GM23338 (cell line): ENCODE measurements at regions not wholly inside any gene's neighbourhood (a gene's known extent, or its start where the extent isn't known, plus 50 kb on each side); places are given as distances from the start of the nearest gene placed in this dataset.

ENCODE experiments used
- ATAC-seq: fragments of 200-7000 bp; cut with Tn5 transposase; 3 replicates; pipeline ENCODE4 v1.9.1; 2020
- DNase-seq: peaks from one replicate; pipeline ENCODE4 v3.0.0-alpha.2; 2015; ENCODE audit warnings: low spot score
- H2AFZ ChIP-seq: fragments of 200-600 bp; sonication (generic); 2 replicates; pipeline ENCODE4 v1.8.0; 2016; ENCODE audit warnings: antibody characterized with exemption, mild to moderate bottlenecking, moderate library complexity
- H3F3A ChIP-seq: fragments of 200-600 bp; sonication (generic); replicated peaks from 2 replicates; pipeline ENCODE4 v1.8.0; 2017; ENCODE audit warnings: antibody characterized with exemption, mixed run types, low read depth
- H3K27ac ChIP-seq: fragments of 200-600 bp; sonication (generic); 2 replicates; pipeline ENCODE4 v1.6.1; 2016; ENCODE audit warnings: low read depth
- H3K27me3 ChIP-seq: fragments of 200-600 bp; sonication (generic); 2 replicates; pipeline ENCODE4 v1.8.0; 2016; ENCODE audit warnings: mild to moderate bottlenecking, mixed run types, moderate library complexity; ENCODE audit not compliant: insufficient read depth
- H3K36me3 ChIP-seq: fragments of 200-600 bp; sonication (generic); 2 replicates; pipeline ENCODE4 v1.8.0; 2016; ENCODE audit warnings: mild to moderate bottlenecking; ENCODE audit not compliant: insufficient read depth
- H3K4me1 ChIP-seq: fragments of 200-600 bp; sonication (generic); 2 replicates; pipeline ENCODE4 v1.8.0; 2016; ENCODE audit warnings: mild to moderate bottlenecking, moderate library complexity; ENCODE audit not compliant: insufficient read depth
- H3K4me2 ChIP-seq: fragments of 200-600 bp; sonication (generic); 2 replicates; pipeline ENCODE4 v1.7.1; 2017; ENCODE audit warnings: mixed run types
- H3K4me3 ChIP-seq: fragments of 200-600 bp; sonication (generic); 2 replicates; pipeline ENCODE4 v1.6.1; 2016; ENCODE audit warnings: mixed run types
- H3K79me2 ChIP-seq: fragments of 200-600 bp; sonication (generic); replicated peaks from 2 replicates; pipeline ENCODE4 v1.8.0; 2017; ENCODE audit warnings: mild to moderate bottlenecking; ENCODE audit not compliant: insufficient read depth
- H3K9me2 ChIP-seq: fragments of 200-600 bp; sonication (generic); 2 replicates; pipeline ENCODE4 v1.8.0; 2017; ENCODE audit not compliant: insufficient read depth
- H4K20me1 ChIP-seq: fragments of 200-600 bp; sonication (generic); replicated peaks from 2 replicates; pipeline ENCODE4 v1.8.0; 2017; ENCODE audit warnings: mild to moderate bottlenecking; ENCODE audit not compliant: insufficient read depth
- H3K27ac Mint-ChIP-seq: 2 replicates; pipeline ENCODE4 v1.8.0; 2020; ENCODE audit warnings: inconsistent platforms, mild to moderate bottlenecking, moderate library complexity, mixed read lengths
- H3K27me3 Mint-ChIP-seq: 3 replicates; pipeline ENCODE4 v1.8.0; 2022; ENCODE audit warnings: low read depth, mild to moderate bottlenecking, moderate library complexity, mixed read lengths, inconsistent platforms; ENCODE audit not compliant: insufficient read depth, poor library complexity
- H3K36me3 Mint-ChIP-seq: 3 replicates; pipeline ENCODE4 v1.8.0; 2021; ENCODE audit warnings: low read depth, mild to moderate bottlenecking, inconsistent platforms, moderate library complexity, mixed read lengths
- H3K4me1 Mint-ChIP-seq: 3 replicates; pipeline ENCODE4 v1.8.0; 2020; ENCODE audit warnings: mild to moderate bottlenecking, inconsistent platforms, mixed read lengths
- H3K4me3 Mint-ChIP-seq: 3 replicates; pipeline ENCODE4 v1.8.0; 2021; ENCODE audit warnings: moderate library complexity, mild to moderate bottlenecking, inconsistent platforms, mixed read lengths
- H3K9me3 Mint-ChIP-seq: 3 replicates; pipeline ENCODE4 v1.8.0; 2020; ENCODE audit warnings: moderate library complexity, mild to moderate bottlenecking, inconsistent platforms, mixed read lengths
- EZH2 ChIP-seq: fragments of 200-600 bp; sonication (generic); IDR thresholded peaks from one replicate; pipeline ENCODE4 v1.8.0; 2017; ENCODE audit warnings: antibody characterized with exemption, mild to moderate bottlenecking, low read depth; ENCODE audit not compliant: unreplicated experiment
- EZH2phosphoT487 ChIP-seq: fragments of 200-600 bp; sonication (generic); IDR thresholded peaks from one replicate; pipeline ENCODE4 v1.8.1; 2018; ENCODE audit warnings: antibody characterized with exemption; ENCODE audit not compliant: unreplicated experiment
- JUNB ChIP-seq: IDR thresholded peaks from one replicate; pipeline ENCODE4 v1.6.1; 2016; ENCODE audit warnings: antibody characterized with exemption; ENCODE audit not compliant: unreplicated experiment
- NANOG ChIP-seq: IDR thresholded peaks from 2 replicates; pipeline ENCODE4 v1.6.1; 2016; ENCODE audit warnings: antibody characterized with exemption, borderline replicate concordance
- POLR2AphosphoS5 ChIP-seq: IDR thresholded peaks from 2 replicates; pipeline ENCODE4 v1.6.1; 2016; ENCODE audit warnings: antibody characterized with exemption, low read depth
- STAT1 ChIP-seq: IDR thresholded peaks from one replicate; pipeline ENCODE4 v1.6.1; 2016; ENCODE audit warnings: antibody characterized with exemption; ENCODE audit not compliant: unreplicated experiment
- TF ChIP-seq, protein P1 (sequence below): fragments of 250-450 bp; sonication (Bioruptor Pico); IDR thresholded peaks from 2 replicates; pipeline ENCODE4 v1.5.0; 2020; ENCODE audit warnings: mild to moderate bottlenecking, moderate library complexity
- TF ChIP-seq, protein P2 (sequence below): IDR thresholded peaks from 2 replicates; pipeline ENCODE4 v1.6.1; 2016; ENCODE audit warnings: antibody characterized with exemption
- TF ChIP-seq, protein P3 (sequence below), 2 experiments: fragments of 200-600 bp in 1 of 2; sonication (generic) in 1 of 2; conservative IDR thresholded peaks; 2 replicates each; pipeline versions ENCODE4 v1.5.1 to v1.6.1; 2016 to 2017; ENCODE audit warnings: antibody characterized with exemption in 2 of 2, low read depth in 2 of 2, mild to moderate bottlenecking in 2 of 2, moderate library complexity in 1 of 2

DNA sequence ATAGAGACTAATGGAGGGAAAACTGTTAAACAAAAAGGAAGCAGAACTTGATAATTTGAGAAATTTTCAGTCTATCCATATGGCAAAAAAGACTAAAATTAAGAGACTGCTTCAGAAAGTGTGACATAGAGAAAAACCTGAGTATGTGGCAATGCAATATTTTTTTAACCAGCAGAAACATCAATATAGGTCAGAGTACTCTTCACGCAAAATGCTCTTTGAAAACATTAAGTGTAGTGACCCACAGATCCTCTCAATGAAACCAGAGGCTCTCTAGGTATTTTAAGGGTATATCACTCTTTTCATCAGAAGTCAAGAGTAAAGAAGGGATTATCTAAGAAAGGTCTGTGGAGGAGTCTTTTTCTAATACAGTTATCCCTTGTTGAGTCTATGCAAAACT, 1394.8 kb downstream of the DSC3 start (continued):
- TF ChIP-seq, protein P1, sequence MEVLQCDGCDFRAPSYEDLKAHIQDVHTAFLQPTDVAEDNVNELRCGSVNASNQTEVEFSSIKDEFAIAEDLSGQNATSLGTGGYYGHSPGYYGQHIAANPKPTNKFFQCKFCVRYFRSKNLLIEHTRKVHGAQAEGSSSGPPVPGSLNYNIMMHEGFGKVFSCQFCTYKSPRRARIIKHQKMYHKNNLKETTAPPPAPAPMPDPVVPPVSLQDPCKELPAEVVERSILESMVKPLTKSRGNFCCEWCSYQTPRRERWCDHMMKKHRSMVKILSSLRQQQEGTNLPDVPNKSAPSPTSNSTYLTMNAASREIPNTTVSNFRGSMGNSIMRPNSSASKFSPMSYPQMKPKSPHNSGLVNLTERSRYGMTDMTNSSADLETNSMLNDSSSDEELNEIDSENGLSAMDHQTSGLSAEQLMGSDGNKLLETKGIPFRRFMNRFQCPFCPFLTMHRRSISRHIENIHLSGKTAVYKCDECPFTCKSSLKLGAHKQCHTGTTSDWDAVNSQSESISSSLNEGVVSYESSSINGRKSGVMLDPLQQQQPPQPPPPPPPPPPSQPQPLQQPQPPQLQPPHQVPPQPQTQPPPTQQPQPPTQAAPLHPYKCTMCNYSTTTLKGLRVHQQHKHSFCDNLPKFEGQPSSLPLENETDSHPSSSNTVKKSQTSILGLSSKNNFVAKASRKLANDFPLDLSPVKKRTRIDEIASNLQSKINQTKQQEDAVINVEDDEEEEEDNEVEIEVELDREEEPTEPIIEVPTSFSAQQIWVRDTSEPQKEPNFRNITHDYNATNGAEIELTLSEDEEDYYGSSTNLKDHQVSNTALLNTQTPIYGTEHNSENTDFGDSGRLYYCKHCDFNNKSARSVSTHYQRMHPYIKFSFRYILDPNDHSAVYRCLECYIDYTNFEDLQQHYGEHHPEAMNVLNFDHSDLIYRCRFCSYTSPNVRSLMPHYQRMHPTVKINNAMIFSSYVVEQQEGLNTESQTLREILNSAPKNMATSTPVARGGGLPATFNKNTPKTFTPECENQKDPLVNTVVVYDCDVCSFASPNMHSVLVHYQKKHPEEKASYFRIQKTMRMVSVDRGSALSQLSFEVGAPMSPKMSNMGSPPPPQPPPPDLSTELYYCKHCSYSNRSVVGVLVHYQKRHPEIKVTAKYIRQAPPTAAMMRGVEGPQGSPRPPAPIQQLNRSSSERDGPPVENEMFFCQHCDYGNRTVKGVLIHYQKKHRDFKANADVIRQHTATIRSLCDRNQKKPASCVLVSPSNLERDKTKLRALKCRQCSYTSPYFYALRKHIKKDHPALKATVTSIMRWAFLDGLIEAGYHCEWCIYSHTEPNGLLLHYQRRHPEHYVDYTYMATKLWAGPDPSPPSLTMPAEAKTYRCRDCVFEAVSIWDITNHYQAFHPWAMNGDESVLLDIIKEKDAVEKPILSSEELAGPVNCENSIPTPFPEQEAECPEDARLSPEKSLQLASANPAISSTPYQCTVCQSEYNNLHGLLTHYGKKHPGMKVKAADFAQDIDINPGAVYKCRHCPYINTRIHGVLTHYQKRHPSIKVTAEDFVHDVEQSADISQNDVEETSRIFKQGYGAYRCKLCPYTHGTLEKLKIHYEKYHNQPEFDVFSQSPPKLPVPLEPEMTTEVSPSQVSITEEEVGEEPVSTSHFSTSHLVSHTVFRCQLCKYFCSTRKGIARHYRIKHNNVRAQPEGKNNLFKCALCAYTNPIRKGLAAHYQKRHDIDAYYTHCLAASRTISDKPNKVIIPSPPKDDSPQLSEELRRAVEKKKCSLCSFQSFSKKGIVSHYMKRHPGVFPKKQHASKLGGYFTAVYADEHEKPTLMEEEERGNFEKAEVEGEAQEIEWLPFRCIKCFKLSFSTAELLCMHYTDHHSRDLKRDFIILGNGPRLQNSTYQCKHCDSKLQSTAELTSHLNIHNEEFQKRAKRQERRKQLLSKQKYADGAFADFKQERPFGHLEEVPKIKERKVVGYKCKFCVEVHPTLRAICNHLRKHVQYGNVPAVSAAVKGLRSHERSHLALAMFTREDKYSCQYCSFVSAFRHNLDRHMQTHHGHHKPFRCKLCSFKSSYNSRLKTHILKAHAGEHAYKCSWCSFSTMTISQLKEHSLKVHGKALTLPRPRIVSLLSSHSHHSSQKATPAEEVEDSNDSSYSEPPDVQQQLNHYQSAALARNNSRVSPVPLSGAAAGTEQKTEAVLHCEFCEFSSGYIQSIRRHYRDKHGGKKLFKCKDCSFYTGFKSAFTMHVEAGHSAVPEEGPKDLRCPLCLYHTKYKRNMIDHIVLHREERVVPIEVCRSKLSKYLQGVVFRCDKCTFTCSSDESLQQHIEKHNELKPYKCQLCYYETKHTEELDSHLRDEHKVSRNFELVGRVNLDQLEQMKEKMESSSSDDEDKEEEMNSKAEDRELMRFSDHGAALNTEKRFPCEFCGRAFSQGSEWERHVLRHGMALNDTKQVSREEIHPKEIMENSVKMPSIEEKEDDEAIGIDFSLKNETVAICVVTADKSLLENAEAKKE (CRISPR knock-in tag), result no peak
- no peak for TF ChIP-seq STAT1
- TF ChIP-seq POLR2AphosphoS5, result no peak

DNA sequence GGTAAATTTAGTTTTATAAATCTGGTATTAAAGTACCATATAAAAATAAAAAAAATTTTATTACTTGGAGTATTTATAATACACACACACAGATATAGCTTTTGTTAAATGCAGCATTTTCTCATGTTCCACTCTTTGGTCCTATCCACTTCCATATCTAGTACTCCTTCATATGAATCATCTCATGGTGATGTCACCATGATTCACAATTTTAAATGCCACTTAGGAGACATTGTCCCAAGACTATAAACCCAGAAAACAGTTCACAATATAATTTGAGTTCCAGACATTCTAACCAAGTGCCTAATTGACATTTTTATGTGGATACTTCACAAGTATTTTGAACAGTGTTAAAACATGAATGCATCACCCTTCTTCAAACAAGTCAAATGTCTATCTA, 1398.3 kb downstream of the DSC3 start:
- ATAC-seq (no peak), DNase-seq (no peak)
- no peaks in the 10 kb centered on the region for H3K27me3 Mint-ChIP-seq
- Histone ChIP-seq H3K9me2 (peaks cover 6% of the 10 kb centered on the region), H3K4me1 (no peaks in the 10 kb centered on the region), H3F3A (no peaks in the 10 kb centered on the region), H3K79me2 (no peaks in the 10 kb centered on the region), H2AFZ (no peak overlapping the region), H3K4me2 (no peak overlapping the region), H4K20me1 (no peaks in the 10 kb centered on the region), H3K27me3 (no peaks in the 10 kb centered on the region), H3K27ac (no peak overlapping the region), H3K4me3 (no peak overlapping the region), H3K36me3 (no peaks in the 10 kb centered on the region)
- H3K27ac Mint-ChIP-seq, result no peak overlapping the region
- H3K36me3 Mint-ChIP-seq, result no peaks in the 10 kb centered on the region
- H3K4me3 Mint-ChIP-seq, result no peak overlapping the region
- no peaks in the 10 kb centered on the region for H3K9me3 Mint-ChIP-seq
- no peaks in the 10 kb centered on the region for H3K4me1 Mint-ChIP-seq
- TF ChIP-seq EZH2phosphoT487, result no peak
- TF ChIP-seq JUNB, result no peak
- TF ChIP-seq, protein P2, sequence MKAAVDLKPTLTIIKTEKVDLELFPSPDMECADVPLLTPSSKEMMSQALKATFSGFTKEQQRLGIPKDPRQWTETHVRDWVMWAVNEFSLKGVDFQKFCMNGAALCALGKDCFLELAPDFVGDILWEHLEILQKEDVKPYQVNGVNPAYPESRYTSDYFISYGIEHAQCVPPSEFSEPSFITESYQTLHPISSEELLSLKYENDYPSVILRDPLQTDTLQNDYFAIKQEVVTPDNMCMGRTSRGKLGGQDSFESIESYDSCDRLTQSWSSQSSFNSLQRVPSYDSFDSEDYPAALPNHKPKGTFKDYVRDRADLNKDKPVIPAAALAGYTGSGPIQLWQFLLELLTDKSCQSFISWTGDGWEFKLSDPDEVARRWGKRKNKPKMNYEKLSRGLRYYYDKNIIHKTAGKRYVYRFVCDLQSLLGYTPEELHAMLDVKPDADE, result no peak
- no peak for TF ChIP-seq NANOG
- TF ChIP-seq, protein P3, sequence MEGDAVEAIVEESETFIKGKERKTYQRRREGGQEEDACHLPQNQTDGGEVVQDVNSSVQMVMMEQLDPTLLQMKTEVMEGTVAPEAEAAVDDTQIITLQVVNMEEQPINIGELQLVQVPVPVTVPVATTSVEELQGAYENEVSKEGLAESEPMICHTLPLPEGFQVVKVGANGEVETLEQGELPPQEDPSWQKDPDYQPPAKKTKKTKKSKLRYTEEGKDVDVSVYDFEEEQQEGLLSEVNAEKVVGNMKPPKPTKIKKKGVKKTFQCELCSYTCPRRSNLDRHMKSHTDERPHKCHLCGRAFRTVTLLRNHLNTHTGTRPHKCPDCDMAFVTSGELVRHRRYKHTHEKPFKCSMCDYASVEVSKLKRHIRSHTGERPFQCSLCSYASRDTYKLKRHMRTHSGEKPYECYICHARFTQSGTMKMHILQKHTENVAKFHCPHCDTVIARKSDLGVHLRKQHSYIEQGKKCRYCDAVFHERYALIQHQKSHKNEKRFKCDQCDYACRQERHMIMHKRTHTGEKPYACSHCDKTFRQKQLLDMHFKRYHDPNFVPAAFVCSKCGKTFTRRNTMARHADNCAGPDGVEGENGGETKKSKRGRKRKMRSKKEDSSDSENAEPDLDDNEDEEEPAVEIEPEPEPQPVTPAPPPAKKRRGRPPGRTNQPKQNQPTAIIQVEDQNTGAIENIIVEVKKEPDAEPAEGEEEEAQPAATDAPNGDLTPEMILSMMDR (conservative IDR thresholded peaks at IDR 0.05; ENCODE audit: low read depth in 2 of 2), result no peak
- TF ChIP-seq EZH2, result no peak
